Choroid plexus epithelial cell (primary cell): ENCODE measurements at regions not wholly inside any gene's neighbourhood (a gene's known extent, or its start where the extent isn't known, plus 50 kb on each side); places are given as distances from the start of the nearest gene placed in this dataset.

Experiments used
- DNase-seq: peaks from one replicate; pipeline ENCODE4 v3.0.0-alpha.2; 2010; ENCODE audit warnings: low read depth
- H3K4me3 ChIP-seq: 2 replicates; pipeline ENCODE4 v1.5.1; 2011; ENCODE audit warnings: low read depth, mild to moderate bottlenecking, control low read depth, low read length, moderate library complexity
- CTCF ChIP-seq: conservative IDR thresholded peaks from 2 replicates; pipeline ENCODE4 v1.5.1; 2011; ENCODE audit warnings: low read depth, mild to moderate bottlenecking, control low read depth, inconsistent platforms, low read length, moderate library complexity

GRCh38 chr4:1463927-1464540 lies 57.8 kb upstream of the NKX1-1 start:
- no peak for DNase-seq
- H3K4me3 ChIP-seq: no peak overlapping the region
- TF ChIP-seq CTCF: no peak

- peak; percentile 69 for DNase-seq
- no peak overlapping the region for H3K4me3 ChIP-seq
- TF ChIP-seq CTCF: no peak
Measured at GRCh38 chr4:1463088-1463926, 57.1 kb upstream of the NKX1-1 start.

GRCh38 chr4:1462768-1463075 lies 56.5 kb upstream of the NKX1-1 start:
- no peak overlapping the region for H3K4me3 ChIP-seq
- DNase-seq: no peak
- no peak for TF ChIP-seq CTCF

GRCh38 chr4:1462009-1462767 lies 55.9 kb upstream of the NKX1-1 start:
- no peak overlapping the region for H3K4me3 ChIP-seq
- TF ChIP-seq CTCF: no peak
- DNase-seq: no peak

GRCh38 chr4:1460967-1461868 lies 55.0 kb upstream of the NKX1-1 start:
- no peak for DNase-seq
- no peak overlapping the region for H3K4me3 ChIP-seq
- TF ChIP-seq CTCF: no peak

- no peak overlapping the region for H3K4me3 ChIP-seq
- no peak for TF ChIP-seq CTCF
- no peak for DNase-seq
Measured at GRCh38 chr4:1459722-1460511, 53.7 kb upstream of the NKX1-1 start.
